Heart right ventricle (tissue), 16 donors: ENCODE measurements at regions not wholly inside any gene's neighbourhood (a gene's known extent, or its start where the extent isn't known, plus 50 kb on each side); places are given as distances from the start of the nearest gene placed in this dataset.

Experiments used
- ATAC-seq, 8 donors: fragments of 200-7000 bp; cut with Tn5 transposase; one replicate each; pipeline ENCODE4 v1.9.1; 2020; ENCODE audit warnings: mild to moderate bottlenecking in 8 of 8, moderate library complexity in 8 of 8, moderate number of reproducible peaks in 1 of 8
- DNase-seq, 2 donors: peaks; one replicate each; pipeline ENCODE4 v3.0.0-alpha.2; 2020
- H3K27ac ChIP-seq, 10 donors: fragments of 200-600 bp; sonication (generic) in 2 of 10; one replicate each; pipeline versions ENCODE4 v1.5.0 to v1.8.0; 2020 to 2022; ENCODE audit warnings: mild to moderate bottlenecking in 3 of 10
- H3K27me3 ChIP-seq, 7 donors: fragments of 200-600 bp; one replicate each; pipeline ENCODE4 v1.8.0; 2021 to 2022; ENCODE audit warnings: mild to moderate bottlenecking in 2 of 7
- H3K36me3 ChIP-seq, 9 donors: fragments of 200-600 bp; sonication (generic) in 1 of 9; one replicate each; pipeline versions ENCODE4 v1.5.0 to v1.8.0; 2020 to 2022; ENCODE audit warnings: mild to moderate bottlenecking in 2 of 9
- H3K4me1 ChIP-seq, 9 donors: fragments of 200-600 bp; sonication (generic) in 1 of 9; one replicate each; pipeline versions ENCODE4 v1.5.0 to v1.8.0; 2020 to 2022; ENCODE audit warnings: mild to moderate bottlenecking in 4 of 9
- H3K4me3 ChIP-seq, 10 donors: fragments of 200-600 bp; sonication (generic) in 2 of 10; one replicate each; pipeline versions ENCODE4 v1.5.0 to v1.8.0; 2020 to 2022; ENCODE audit warnings: mild to moderate bottlenecking in 7 of 10, moderate library complexity in 2 of 10
- H3K9me3 ChIP-seq, 11 donors: fragments of 200-600 bp in 10 of 11; sonication (generic) in 2 of 11; one replicate each; pipeline versions ENCODE4 v1.5.0 to v1.8.0; 2013 to 2022; ENCODE audit warnings: mild to moderate bottlenecking in 2 of 11, control low read depth in 1 of 11, moderate library complexity in 1 of 11
- WGBS, 2 donors: extraction: QIAGEN DNeasy Blood & Tissue Kit; methylation state at CpG; one replicate each; pipeline ENCODE4 v1.1.7; 2013; ENCODE audit warnings: inconsistent platforms in 1 of 2; 5-methylcytosine and 5-hydroxymethylcytosine counted together
- intact Hi-C, 10 donors: fragments of 100-400 bp; cut with DNase I; formaldehyde crosslinking; loops; one replicate each; pipeline versions ENCODE4 v1.11.1 to v1.14.2; 2022
- TF ChIP-seq, protein P1 (sequence below), 9 donors: fragments of 200-600 bp; sonication (generic) in 2 of 9; IDR thresholded peaks; one replicate each; pipeline versions ENCODE4 v1.5.0 to v1.8.0; 2021 to 2022; ENCODE audit warnings: antibody characterized with exemption in 9 of 9, mild to moderate bottlenecking in 5 of 9, moderate library complexity in 1 of 9
- donor health status: Arrhythmogenic right ventricular cardiomyopathy.
- donor health status: ischemic (EF 13 %, LVEDD 7.1; RV severe dilation, severe dysfunction).
- donor health status: healthy with polysubstance abuse.
- donor health status: DM: no; HTN: yes; CAD: no.
- donor health status: DM: no; HTN: no; CAD: no.
- donor health status: ischemic (EF 25% LVEDD 6.9; RV normal size, moderate dysfunction).
- donor health status: ischemic (EF 25% LVEDD 5.7; RV mildly dilated, moderate dysfunction).
- donor health status: healthy.
- donor health status: DM: yes; HTN: yes; CAD: no.
- donor health status: Ischemic cardiomyopathy.
- donor health status: ischemic (EF 35%, LVEDD 5.7; RV mildly dilated, moderate dysfunction).
- donor health status: nonischemic (EF 11% LVEDD 7.7; RV severe dilation, severe dysfunction).
- donor health status: DM: yes; HTN: yes; CAD: no.
- donor health status: PGD.
- donor health status: ischemic (EF 29% LVEDD 5.4; RV normal size, mild dysfunction).
- donor health status: nonischemic (EF 23%, LVEDD 6.1; RV moderate dilation, normal function).

DNA sequence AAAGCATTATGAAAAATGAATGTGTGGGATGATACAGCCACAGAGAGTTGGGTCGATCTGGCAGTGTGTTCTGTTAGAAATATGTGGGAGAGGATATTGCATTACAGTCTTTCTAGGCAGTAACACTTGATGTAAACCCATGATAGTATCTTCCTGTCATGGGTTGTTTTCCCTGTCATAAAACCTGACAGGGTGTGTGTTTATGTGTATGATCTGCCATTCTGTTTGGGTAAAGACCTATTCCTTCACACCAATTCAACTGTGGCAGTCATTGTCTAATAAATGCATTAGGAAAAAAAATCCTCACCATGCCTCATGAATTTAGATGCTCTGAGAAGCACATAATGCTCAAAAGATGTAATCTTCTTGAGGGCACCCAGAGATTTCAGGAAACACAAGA is 501.7 kb downstream of the CDY2B start:
- no peak for DNase-seq
- 25 to 29% methylated on average over 1 of the region's 1 CpG for WGBS, 2 donors
- no peaks in the 10 kb centered on the region for H3K9me3 ChIP-seq

DNA sequence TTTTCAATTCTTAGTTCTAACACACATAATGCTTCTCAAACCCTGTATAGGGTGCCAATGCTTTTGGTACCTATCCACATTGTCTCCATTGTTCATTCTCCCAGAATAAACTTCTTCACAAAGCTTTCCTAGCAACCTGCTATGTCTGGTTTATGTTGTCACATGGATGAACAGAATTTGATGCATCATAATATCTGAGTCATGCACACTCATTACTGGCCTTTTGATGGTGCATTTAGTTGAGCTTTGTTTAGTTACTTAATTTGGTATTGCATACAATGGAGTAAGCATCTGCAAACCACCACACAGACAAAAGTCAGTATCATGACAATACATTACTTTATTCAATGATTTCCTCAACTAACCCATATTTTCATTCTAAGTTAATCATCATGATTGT is 511.6 kb downstream of the CDY2B start:
- Histone ChIP-seq H3K27ac (no peak overlapping the region), H3K9me3 (no peaks in the 10 kb centered on the region), H3K27me3 (no peaks in the 10 kb centered on the region), H3K4me1 (no peaks in the 10 kb centered on the region), H3K4me3 (no peak overlapping the region), H3K36me3 (no peaks in the 10 kb centered on the region)
- ATAC-seq (no peak), DNase-seq (no peak)
- TF ChIP-seq, protein P1, sequence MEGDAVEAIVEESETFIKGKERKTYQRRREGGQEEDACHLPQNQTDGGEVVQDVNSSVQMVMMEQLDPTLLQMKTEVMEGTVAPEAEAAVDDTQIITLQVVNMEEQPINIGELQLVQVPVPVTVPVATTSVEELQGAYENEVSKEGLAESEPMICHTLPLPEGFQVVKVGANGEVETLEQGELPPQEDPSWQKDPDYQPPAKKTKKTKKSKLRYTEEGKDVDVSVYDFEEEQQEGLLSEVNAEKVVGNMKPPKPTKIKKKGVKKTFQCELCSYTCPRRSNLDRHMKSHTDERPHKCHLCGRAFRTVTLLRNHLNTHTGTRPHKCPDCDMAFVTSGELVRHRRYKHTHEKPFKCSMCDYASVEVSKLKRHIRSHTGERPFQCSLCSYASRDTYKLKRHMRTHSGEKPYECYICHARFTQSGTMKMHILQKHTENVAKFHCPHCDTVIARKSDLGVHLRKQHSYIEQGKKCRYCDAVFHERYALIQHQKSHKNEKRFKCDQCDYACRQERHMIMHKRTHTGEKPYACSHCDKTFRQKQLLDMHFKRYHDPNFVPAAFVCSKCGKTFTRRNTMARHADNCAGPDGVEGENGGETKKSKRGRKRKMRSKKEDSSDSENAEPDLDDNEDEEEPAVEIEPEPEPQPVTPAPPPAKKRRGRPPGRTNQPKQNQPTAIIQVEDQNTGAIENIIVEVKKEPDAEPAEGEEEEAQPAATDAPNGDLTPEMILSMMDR (IDR thresholded peaks at IDR 0.05) = no peak
- intact Hi-C loops = no loop called here

More for the DNA sequence above, 501.7 kb downstream of the CDY2B start:
- no peak for ATAC-seq
- no peaks in the 10 kb centered on the region for H3K4me1 ChIP-seq
- TF ChIP-seq, protein P1 (IDR thresholded peaks at IDR 0.05) = no peak
- H3K4me3 ChIP-seq = no peak overlapping the region
- H3K36me3 ChIP-seq = no peaks in the 10 kb centered on the region
- H3K27ac ChIP-seq = no peak overlapping the region
- intact Hi-C loops = no loop called here
- no peaks in the 10 kb centered on the region for H3K27me3 ChIP-seq

DNA sequence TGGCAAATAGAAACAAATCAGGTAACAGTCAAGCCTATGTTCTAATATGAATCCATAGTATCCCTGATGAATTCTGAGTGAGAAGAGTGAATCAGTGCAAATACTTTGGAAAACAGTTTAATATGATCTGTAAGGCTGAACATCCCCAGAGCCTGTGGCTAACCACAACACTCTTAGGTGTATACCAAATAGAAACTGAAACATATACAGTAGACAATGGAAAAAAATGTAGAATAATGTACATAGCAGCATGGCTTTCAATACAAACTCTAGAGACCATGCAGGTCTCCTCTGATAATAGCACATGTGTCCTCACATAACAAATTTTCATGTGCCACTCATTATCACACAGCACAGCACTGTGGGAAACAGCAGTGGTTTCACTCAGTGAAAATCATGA is 513.6 kb downstream of the CDY2B start:
- H3K27ac ChIP-seq = no peak overlapping the region
- no peak for ATAC-seq
- H3K27me3 ChIP-seq = no peaks in the 10 kb centered on the region
- H3K4me1 ChIP-seq = no peaks in the 10 kb centered on the region
- no peak for DNase-seq
- no peaks in the 10 kb centered on the region for H3K9me3 ChIP-seq
- TF ChIP-seq, protein P1 (IDR thresholded peaks at IDR 0.05) = no peak
- H3K4me3 ChIP-seq = no peak overlapping the region
- intact Hi-C loops = no loop called here
- H3K36me3 ChIP-seq = no peaks in the 10 kb centered on the region

DNA sequence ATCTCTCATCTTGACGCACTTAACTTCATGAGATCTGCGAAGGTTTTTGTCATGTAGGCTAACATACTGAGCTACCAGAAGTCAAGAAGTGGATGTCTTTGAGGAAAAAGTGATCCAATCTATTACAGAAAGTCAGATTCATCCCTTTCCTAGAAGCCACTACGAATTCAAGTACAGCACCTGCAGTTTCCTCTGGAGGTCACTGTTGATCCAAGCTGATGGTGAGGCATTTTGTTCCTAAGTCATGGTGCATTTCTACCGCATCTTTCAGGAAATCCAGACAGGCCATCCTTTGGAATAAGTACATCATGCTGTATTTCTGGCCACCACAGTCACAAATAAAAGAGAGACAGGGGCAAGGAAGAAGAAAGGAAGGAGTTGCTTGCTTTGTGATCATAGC is 541.0 kb downstream of the CDY2B start:
- intact Hi-C loops = no loop called here
- H3K9me3 ChIP-seq = no peaks in the 10 kb centered on the region
- no peak overlapping the region for H3K27ac ChIP-seq
- H3K36me3 ChIP-seq = no peaks in the 10 kb centered on the region
- ATAC-seq = no peak
- no peak for DNase-seq
- H3K27me3 ChIP-seq = no peaks in the 10 kb centered on the region
- TF ChIP-seq, protein P1 (IDR thresholded peaks at IDR 0.05) = no peak
- no peak overlapping the region for H3K4me3 ChIP-seq
- 58% methylated on average over 4 of the region's 4 CpGs for WGBS, 2 donors
- no peaks in the 10 kb centered on the region for H3K4me1 ChIP-seq

DNA sequence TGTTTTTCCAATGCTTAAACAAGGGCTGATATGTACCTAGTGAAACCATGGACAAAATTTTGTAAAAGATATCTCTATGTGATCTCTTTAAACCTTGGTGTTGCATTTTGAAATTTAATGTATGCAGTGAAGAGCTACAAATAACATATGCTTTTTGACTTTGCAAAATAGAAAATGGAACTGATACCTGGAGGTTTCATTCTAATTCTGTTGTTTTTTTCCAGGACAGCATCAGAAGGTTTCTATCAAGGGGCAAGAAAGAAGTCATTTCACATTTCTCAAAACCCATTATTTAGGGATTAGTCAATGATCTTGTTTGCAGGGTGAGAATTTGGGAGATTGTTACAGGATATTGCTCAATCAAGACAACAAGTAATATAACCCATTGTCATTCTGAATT is 549.3 kb downstream of the CDY2B start:
- Histone ChIP-seq H3K27ac (no peak overlapping the region), H3K4me3 (no peak overlapping the region), H3K36me3 (no peaks in the 10 kb centered on the region), H3K4me1 (no peaks in the 10 kb centered on the region), H3K9me3 (no peaks in the 10 kb centered on the region), H3K27me3 (no peaks in the 10 kb centered on the region)
- ATAC-seq (no peak), DNase-seq (no peak)
- intact Hi-C loops = no loop called here
- TF ChIP-seq, protein P1 (IDR thresholded peaks at IDR 0.05) = no peak
